ENCODE measurements at regions not wholly inside any gene's neighbourhood (a gene's known extent, or its start where the extent isn't known, plus 50 kb on each side); places are given as distances from the start of the nearest gene placed in this dataset.

- TF ChIP-seq CTCF (IDR thresholded peaks at IDR 0.05; ENCODE audit: insufficient read depth, low read length) (no peak), POLR2AphosphoS5 (IDR thresholded peaks at IDR 0.05; ENCODE audit: low read depth) (no peak), REST (IDR thresholded peaks at IDR 0.05; ENCODE audit: insufficient replicate concordance, low read depth) (no peak)
These were observed 155.1 kb upstream of the TANK start for GRCh38 chr2:161005170-161005569.
